Renal cortical epithelial cell (primary cell): ENCODE measurements at regions not wholly inside any gene's neighbourhood (a gene's known extent, or its start where the extent isn't known, plus 50 kb on each side); places are given as distances from the start of the nearest gene placed in this dataset.
A peak's percentile ranks its signal among the peaks of the same experiment; 100 is the strongest.
"Not testable (repeated sequence)": the region's sequence is repeated elsewhere in the genome, so short reads cannot be mapped to it uniquely, and the experiment has no call there.

Experiments used
- DNase-seq: peaks from one replicate; pipeline ENCODE4 v3.0.0-alpha.2; 2011; ENCODE audit warnings: low read depth

- no peak for DNase-seq
These were observed 51.0 kb upstream of the PHF24 start for GRCh38 chr9:34907044-34907443.

DNA sequence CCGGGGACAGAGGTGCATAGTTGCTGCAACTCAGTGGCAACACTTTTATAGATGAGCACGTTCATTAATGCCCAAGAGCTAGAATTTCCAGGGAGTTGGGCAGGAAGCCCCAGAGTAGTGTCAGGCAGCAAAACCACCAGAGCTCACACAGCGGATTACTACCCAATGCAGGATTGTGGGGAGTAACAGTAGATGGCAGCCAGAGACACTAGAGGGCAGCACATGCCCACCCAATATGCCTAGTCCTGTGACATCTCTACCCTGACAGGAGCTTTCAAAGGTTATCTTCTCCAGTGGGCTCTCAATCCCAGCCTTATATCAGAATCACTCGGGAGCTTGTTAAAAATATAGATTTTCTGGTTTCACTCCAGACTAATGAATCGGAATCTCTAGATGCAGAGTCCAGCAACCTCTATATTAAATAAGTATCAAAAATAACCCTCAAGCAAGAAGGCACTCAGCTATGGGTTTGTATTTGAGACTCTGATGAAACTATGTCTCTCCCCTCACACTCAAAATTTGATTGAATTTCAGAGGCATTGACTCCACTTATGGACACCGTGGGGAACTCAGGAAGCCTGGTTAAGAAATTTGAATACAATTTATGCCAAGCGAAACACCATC lies 58.4 kb upstream of the PHF24 start:
- peak; percentile 56 for DNase-seq

DNA sequence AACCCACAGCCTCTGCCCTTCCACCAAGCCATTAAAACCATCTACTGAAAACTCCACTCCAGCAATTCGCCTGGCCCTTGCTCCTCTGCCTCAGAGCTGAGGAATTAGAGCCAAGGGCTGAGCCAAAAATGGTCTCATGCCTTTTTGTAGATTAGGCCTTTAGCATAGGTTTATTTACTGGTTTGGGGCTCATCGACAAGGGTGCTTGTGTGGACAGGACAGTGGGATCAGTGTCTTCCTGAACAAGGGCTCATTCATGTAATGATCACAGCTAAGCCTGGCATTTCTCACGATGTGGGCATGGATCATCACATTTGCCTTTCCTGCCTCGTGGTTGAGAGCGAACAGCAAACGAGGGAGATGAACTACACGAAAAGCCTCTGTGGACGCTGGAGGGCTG lies 59.2 kb upstream of the PHF24 start:
- DNase-seq, result no peak

GRCh38 chr9:34896112-34896511 lies 62.0 kb upstream of the PHF24 start:
- DNase-seq, result no peak

DNA sequence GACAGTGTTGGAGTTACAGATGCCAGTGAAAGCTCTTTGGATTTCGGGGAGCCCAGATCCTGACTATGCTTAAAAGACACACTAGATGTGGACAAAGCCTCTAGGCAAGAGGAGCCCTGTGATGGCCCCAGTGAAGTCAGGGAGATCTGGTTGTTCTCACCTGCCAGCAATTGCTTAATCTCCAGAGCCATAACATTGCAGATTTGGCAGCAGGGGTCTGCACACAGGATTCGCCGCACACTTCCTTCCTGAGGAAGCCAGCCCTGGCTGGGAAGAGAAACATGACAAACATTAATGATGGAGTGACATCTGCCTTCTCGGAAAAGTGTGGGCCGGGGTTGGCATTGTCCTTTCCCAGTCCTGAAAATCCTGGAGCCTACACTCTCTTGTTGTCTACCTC lies 65.2 kb upstream of the PHF24 start:
- DNase-seq, result no peak

DNA sequence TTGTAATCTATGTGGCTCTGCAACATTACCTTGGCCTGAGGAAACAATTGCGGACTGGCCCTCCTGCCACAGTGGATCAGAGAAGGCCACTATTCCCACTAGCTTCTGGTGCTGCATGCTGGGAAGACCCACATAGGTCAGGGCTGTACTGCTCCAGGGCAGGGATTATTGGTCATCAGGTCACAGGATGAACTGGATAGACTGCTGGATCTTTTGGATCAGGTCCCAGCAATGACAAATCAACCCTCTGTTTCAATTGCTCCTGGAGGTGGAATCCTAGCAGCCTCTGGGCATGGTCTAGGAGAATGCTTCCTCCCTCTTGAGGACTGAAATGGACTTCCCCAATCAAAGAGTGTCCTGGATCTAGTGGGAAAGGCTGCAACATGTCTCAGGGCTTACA lies 66.7 kb upstream of the PHF24 start:
- DNase-seq, result no peak

DNA sequence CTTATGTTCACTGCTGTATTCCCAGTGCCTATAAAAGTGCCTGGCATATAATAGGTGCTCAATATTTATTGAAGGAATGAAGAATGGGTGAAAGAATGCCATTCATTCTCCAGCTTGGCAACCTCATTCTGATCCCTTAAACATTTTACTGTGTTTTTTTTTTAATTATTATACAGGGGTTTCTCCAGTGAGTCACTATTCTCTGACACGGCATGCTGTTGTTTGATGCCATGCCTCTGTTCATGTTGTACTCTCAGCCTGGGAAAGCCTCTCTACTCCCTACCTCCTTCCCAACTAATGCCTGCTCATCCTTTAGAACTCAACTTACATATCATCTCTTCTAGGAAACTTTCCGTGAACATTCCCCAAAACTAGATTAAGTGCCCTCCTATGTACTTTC lies 70.2 kb upstream of the PHF24 start:
- no peak for DNase-seq

DNA sequence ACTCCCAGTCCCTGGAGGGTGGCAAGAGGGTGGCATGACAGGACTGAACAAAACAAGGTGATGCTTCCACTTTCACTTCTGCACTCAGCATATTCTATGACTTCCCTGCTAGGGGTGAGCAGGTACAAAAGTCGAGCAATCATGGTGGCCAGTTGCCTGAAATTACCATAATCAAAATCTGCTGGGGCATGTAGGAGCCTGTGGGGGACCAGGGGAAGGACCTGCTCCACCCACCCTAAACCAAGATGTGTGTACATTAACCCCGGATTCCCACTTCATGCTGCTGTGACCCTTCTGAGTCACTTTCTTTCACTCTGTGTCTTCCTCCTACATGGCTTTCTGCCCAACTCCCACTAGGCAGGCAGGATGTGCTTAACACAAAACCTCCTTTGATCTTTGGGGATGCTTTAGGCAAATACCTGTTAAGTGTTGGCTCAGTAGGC lies 73.3 kb upstream of the PHF24 start:
- no peak for DNase-seq

GRCh38 chr9:34876096-34876495 lies 82.0 kb upstream of the PHF24 start:
- no peak for DNase-seq

DNA sequence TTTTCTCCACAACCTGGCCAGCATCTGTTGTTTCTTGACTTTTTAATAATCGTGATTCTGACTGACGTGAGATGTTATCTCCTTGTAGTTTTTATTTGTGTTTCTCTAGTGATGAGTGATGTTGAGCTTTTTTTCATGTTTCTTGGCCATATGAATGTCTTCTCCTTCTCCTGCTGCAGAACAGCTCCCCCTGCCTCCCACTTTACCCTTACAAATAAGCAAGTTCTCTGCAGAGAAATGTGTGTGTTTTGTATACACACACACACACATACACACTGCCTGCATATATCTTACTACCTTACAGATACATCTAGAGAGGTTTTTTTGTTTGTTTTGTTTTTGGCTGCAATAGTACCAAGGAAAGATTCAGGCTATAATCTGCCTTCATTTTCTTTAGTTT lies 88.7 kb upstream of the PHF24 start:
- DNase-seq, result peak; percentile 14

DNA sequence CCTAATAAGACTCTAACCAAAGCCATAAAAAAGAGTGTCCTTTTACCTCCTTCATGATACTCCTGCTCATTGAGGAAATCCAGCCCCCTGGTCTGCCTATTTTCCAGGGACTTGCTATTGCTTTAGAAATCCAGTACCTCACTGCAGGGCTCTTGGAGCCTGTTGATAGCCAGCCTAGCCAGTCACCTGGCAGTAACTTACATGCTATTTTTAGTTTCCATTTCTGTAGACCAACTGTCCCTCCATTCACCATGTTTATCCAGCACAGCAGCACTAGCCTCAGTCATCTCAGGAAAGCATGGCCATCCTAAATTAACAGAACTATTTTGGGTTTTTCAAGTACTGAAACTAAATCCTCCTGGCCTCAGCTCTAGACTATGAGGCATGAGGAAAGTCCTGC lies 91.5 kb upstream of the PHF24 start:
- no peak for DNase-seq

GRCh38 chr9:34863426-34863825 lies 94.7 kb upstream of the PHF24 start:
- no peak for DNase-seq

DNA sequence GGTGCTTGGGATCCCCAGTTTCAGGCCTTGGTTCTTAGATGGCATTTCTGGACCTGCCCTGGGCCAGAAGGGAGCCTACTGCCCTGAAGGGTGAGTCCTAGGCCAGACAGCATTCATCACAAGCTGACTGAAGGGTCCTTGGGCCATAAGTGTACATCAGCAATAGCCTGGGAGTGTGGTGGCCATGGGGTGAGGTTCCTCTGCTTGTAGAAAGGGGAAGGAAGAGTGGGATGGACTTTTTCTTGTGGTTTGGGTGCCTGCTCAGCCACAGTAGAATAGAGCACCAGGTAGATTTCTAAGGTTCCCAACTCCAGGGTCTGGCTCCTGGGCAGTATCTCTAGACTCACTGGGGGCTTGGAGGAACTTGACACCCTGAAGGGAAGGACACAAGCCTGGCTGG lies 95.2 kb upstream of the PHF24 start:
- no peak for DNase-seq

DNA sequence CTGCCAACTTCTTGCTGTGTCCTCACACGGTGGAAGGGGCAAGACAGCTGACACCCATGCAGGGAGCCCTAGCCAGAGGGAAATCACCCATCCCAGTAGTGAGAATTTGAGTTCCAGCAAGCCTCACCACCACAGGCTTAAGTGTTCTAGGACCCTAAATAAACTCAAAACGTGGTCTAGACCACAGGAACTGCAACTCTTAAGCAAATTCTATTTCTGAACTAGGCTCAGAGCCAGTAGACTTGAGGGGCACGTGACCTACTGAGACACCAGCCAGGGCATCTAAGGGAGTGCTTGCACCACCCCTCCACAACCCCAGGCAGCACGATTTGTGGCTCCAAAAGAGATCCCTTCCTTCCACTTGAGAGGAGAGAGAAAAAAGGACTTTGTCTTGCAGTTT lies 96.0 kb upstream of the PHF24 start:
- no peak for DNase-seq

GRCh38 chr9:34855016-34855415 lies 103.1 kb upstream of the PHF24 start:
- not testable (repeated sequence) for DNase-seq

DNA sequence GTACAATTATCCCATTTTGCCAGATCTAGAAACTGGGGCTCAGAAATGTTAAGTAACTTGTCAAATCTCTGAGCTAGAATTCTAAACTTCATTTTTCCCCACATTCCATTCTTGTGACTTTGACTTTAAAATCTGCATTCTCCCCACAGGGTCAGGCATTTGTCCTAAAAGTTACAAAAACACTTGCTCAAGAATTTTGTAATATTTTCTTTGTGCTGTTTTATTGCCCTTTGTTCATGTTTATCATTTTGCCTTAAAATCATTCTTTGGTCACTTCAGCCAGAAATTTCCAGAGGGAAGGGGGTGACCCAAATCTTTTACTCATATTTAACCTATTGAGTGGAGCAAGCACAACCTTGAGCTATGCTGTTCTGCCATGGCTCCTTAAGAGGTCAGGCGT lies 120.1 kb upstream of the CCL21 start:
- no peak for DNase-seq

DNA sequence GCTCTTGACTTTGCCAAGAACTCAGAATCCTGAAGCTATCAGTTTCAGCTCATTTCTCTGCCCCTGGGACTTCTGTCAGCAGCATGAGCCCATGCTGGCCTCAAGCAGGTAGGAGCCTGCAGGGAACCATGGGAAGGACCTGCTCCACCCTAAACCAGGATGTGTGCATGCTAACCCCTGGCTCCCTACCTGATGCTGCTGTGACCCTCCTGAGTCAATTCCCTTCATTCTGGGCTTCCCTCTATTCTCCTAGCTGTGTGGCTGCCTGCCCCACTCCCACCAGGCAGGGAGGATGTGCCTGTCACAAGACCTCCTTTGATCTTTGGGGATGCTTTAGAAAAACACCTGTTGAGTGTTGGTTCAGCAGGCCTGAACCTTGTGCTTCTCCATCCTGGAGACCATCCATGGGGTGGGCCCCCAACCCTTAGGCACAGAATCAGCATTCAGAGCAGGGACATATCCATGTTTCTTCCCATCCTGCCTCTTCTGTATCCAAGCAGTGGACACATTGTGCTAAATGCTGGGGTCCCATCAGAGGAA lies 117.1 kb upstream of the CCL21 start:
- DNase-seq, result no peak

DNA sequence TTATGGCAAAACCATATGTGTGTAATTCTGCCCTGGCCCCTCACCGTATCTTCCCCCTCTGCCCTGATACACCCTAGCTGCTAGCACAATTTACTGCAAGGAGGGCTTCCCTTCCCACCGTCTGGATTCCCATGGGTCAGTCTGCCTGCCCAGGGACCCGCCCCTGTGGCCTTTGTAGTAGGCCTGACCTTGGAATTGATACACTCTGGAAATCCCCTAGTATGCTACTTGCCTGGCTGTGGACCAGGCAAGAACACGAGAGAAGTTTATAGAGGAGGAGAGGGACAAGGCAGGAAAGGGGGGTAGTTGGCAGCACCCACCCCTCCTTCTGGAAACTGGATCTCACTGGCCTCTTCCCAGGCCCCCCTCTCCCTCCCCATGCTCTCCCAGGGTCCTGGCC lies 115.8 kb upstream of the CCL21 start:
- DNase-seq, result no peak

- no peak for DNase-seq
These were observed 113.8 kb upstream of the CCL21 start for GRCh38 chr9:34823778-34824177.

DNA sequence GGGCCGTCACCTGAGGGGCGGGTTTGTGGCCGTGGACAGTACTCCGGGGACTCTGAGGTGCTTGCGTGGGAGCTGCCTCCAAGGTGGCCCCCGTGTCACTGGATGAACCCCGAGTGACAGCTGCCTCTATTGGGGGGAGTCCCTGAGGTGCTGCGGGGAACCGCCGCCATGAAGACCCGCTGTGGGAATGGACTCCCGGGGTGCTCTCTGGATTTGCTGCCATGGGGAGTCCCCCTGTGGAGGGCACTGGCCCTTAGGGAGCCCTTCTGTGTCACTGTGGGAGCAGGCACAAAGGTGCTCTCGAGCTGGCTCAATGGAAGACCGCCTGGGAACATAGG lies 100.2 kb upstream of the CCL21 start:
- no peak for DNase-seq

DNA sequence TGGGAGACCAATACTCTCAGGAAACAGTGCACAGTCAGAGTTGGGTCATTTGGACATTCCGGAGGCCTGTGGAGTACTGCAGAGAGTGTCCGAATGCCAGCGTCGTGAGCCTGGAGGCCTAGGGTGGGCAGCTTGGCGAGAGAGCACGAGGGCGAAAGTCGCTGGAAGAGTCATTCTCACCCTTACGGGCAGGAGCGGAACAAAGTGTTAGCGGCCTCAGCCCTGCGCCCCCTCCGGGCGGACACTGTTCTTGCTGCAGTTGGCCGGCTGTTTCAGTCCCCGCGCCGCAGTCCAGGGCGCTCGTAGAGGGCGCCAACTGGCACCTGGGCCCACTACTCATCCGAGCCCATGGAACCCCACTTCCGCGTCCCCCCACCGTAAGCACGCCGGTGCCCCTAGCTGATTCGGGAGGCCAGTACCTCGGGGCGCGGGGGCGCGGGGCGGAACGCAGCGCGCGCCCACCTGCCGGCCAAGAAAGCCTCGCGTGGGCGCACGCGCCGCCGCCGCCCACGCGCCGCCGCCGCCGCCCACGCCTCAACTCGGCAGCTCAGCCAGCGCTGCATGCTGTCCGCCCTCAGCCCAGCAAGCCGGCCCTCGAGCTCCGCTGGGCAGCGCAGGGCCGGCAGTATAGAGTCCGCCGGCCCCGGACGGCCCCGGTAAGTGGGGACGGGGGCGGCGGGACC lies 99.7 kb upstream of the CCL21 start:
- no peak for DNase-seq

DNA sequence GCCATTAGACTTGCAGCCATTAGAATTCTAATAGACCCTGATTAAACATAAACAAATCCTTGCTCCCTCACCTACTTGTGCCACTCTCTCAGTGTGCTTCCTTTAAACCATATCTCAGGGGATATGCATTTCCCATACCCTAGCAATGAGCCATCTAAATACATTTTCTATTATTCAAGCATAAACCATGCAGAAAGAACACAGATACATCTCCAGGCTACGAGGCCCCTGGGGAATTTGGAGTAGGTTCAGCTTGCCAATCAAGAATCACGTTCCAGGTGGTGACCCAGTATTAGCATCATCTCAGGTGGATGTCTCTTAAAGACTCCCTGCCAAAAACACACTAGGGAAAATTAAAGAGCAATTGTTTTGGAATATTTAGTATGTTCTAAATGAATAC lies 93.0 kb upstream of the CCL21 start:
- no peak for DNase-seq

- no peak for DNase-seq
These were observed 87.4 kb upstream of the CCL21 start for GRCh38 chr9:34797367-34797766.

- DNase-seq, result no peak
These were observed 87.0 kb upstream of the CCL21 start for GRCh38 chr9:34796924-34797323.
